Effector memory CD4-positive, alpha-beta T cell (primary cell): ENCODE measurements at regions not wholly inside any gene's neighbourhood (a gene's known extent, or its start where the extent isn't known, plus 50 kb on each side); places are given as distances from the start of the nearest gene placed in this dataset.

Experiments used
- DNase-seq, 3 donors: peaks; one replicate each; pipeline ENCODE4 v3.0.0-alpha.2; 2020
- H3K27ac ChIP-seq: 2 replicates; pipeline ENCODE4 v1.7.0; 2013; ENCODE audit warnings: mild to moderate bottlenecking, low read length, moderate library complexity; ENCODE audit not compliant: insufficient read depth, poor library complexity, severe bottlenecking
- H3K27me3 ChIP-seq: replicated peaks from 2 replicates; pipeline ENCODE4 v1.7.0; 2013; ENCODE audit warnings: mild to moderate bottlenecking, low read length; ENCODE audit not compliant: insufficient read depth, control insufficient read depth, poor library complexity, severe bottlenecking
- H3K36me3 ChIP-seq: 2 replicates; pipeline ENCODE4 v1.7.0; 2013; ENCODE audit warnings: mild to moderate bottlenecking, low read length, moderate library complexity; ENCODE audit not compliant: control insufficient read depth, insufficient read depth
- H3K4me1 ChIP-seq: 2 replicates; pipeline ENCODE4 v1.7.0; 2013; ENCODE audit warnings: low read length, mild to moderate bottlenecking; ENCODE audit not compliant: control insufficient read depth, insufficient read depth, poor library complexity, severe bottlenecking
- H3K4me3 ChIP-seq: 2 replicates; pipeline ENCODE4 v1.7.0; 2013; ENCODE audit warnings: low read length, low read depth, mild to moderate bottlenecking; ENCODE audit not compliant: insufficient read depth, poor library complexity, severe bottlenecking
- H3K9me3 ChIP-seq: 2 replicates; pipeline ENCODE4 v1.7.0; 2013; ENCODE audit warnings: mild to moderate bottlenecking, low read length, moderate library complexity; ENCODE audit not compliant: control insufficient read depth

GRCh38 chr11:70871881-70872280, 380.5 kb downstream of the SHANK2 start:
- DNase-seq = no peak
- Histone ChIP-seq H3K27me3 (no peaks in the 10 kb centered on the region), H3K36me3 (no peaks in the 10 kb centered on the region), H3K9me3 (no peaks in the 10 kb centered on the region), H3K27ac (no peak overlapping the region), H3K4me3 (no peak overlapping the region), H3K4me1 (no peaks in the 10 kb centered on the region)

GRCh38 chr11:70872299-70872698, 380.1 kb downstream of the SHANK2 start:
- H3K4me1 ChIP-seq = no peaks in the 10 kb centered on the region
- H3K27me3 ChIP-seq = no peaks in the 10 kb centered on the region
- no peaks in the 10 kb centered on the region for H3K9me3 ChIP-seq
- no peak overlapping the region for H3K27ac ChIP-seq
- no peak overlapping the region for H3K4me3 ChIP-seq
- DNase-seq = no peak
- H3K36me3 ChIP-seq = no peaks in the 10 kb centered on the region

- Histone ChIP-seq H3K4me1 (no peaks in the 10 kb centered on the region), H3K27me3 (no peaks in the 10 kb centered on the region), H3K9me3 (no peaks in the 10 kb centered on the region), H3K27ac (no peak overlapping the region), H3K4me3 (no peak overlapping the region), H3K36me3 (no peaks in the 10 kb centered on the region)
- no peak for DNase-seq
Observed at GRCh38 chr11:70872955-70873735, 379.2 kb downstream of the SHANK2 start.

GRCh38 chr11:70873736-70874412, 378.5 kb downstream of the SHANK2 start:
- H3K9me3 ChIP-seq = no peaks in the 10 kb centered on the region

GRCh38 chr11:70876685-70877084, 375.7 kb downstream of the SHANK2 start:
- Histone ChIP-seq H3K36me3 (no peaks in the 10 kb centered on the region), H3K4me1 (no peaks in the 10 kb centered on the region), H3K27me3 (no peaks in the 10 kb centered on the region), H3K27ac (no peak overlapping the region), H3K4me3 (no peak overlapping the region), H3K9me3 (no peaks in the 10 kb centered on the region)
- no peak for DNase-seq

More at GRCh38 chr11:70873736-70874412, 378.5 kb downstream of the SHANK2 start:
- H3K4me3 ChIP-seq = no peak overlapping the region
- no peaks in the 10 kb centered on the region for H3K27me3 ChIP-seq
- no peak overlapping the region for H3K27ac ChIP-seq
- H3K4me1 ChIP-seq = no peaks in the 10 kb centered on the region
- no peaks in the 10 kb centered on the region for H3K36me3 ChIP-seq
- no peak for DNase-seq

- H3K4me1 ChIP-seq = no peaks in the 10 kb centered on the region
- no peak overlapping the region for H3K27ac ChIP-seq
- no peak overlapping the region for H3K4me3 ChIP-seq
- no peak for DNase-seq
- H3K27me3 ChIP-seq = no peaks in the 10 kb centered on the region
- no peaks in the 10 kb centered on the region for H3K36me3 ChIP-seq
- no peaks in the 10 kb centered on the region for H3K9me3 ChIP-seq
Observed at GRCh38 chr11:70877151-70877550, 375.2 kb downstream of the SHANK2 start.

- no peaks in the 10 kb centered on the region for H3K4me1 ChIP-seq
- H3K9me3 ChIP-seq = no peaks in the 10 kb centered on the region
- H3K27me3 ChIP-seq = no peaks in the 10 kb centered on the region
- no peak overlapping the region for H3K27ac ChIP-seq
- no peaks in the 10 kb centered on the region for H3K36me3 ChIP-seq
- no peak overlapping the region for H3K4me3 ChIP-seq
- no peak for DNase-seq
Observed at GRCh38 chr11:70878366-70878765, 374.0 kb downstream of the SHANK2 start.

- H3K36me3 ChIP-seq = no peaks in the 10 kb centered on the region
- H3K4me1 ChIP-seq = no peaks in the 10 kb centered on the region
- H3K27ac ChIP-seq = no peak overlapping the region
- DNase-seq = no peak
- H3K27me3 ChIP-seq = no peaks in the 10 kb centered on the region
- H3K9me3 ChIP-seq = no peaks in the 10 kb centered on the region
- no peak overlapping the region for H3K4me3 ChIP-seq
Observed at GRCh38 chr11:70879601-70880285, 372.6 kb downstream of the SHANK2 start.

GRCh38 chr11:70880416-70880815, 372.0 kb downstream of the SHANK2 start:
- H3K4me3 ChIP-seq = no peak overlapping the region
- H3K27me3 ChIP-seq = no peaks in the 10 kb centered on the region
- H3K9me3 ChIP-seq = no peaks in the 10 kb centered on the region
- DNase-seq = no peak
- H3K27ac ChIP-seq = no peak overlapping the region
- no peaks in the 10 kb centered on the region for H3K4me1 ChIP-seq
- H3K36me3 ChIP-seq = no peaks in the 10 kb centered on the region
